H9 (cell line): ENCODE measurements at regions not wholly inside any gene's neighbourhood (a gene's known extent, or its start where the extent isn't known, plus 50 kb on each side); places are given as distances from the start of the nearest gene placed in this dataset.

Source experiments
- DNase-seq: peaks from one replicate; pipeline ENCODE4 v3.0.0-alpha.2; 2017
- H2AFZ ChIP-seq: one replicate; pipeline ENCODE4 v1.6.1; 2013; ENCODE audit warnings: mild to moderate bottlenecking, low read length, control low read depth, moderate library complexity
- H2AK5ac ChIP-seq: 2 replicates; pipeline ENCODE4 v1.6.1; 2013; ENCODE audit warnings: low read length, control low read depth, mixed read lengths; ENCODE audit not compliant: insufficient read length
- H2BK120ac ChIP-seq: one replicate; pipeline ENCODE4 v1.6.1; 2013; ENCODE audit warnings: low read depth, mild to moderate bottlenecking, low read length, control low read depth, inconsistent platforms; ENCODE audit not compliant: poor library complexity, severe bottlenecking
- H2BK12ac ChIP-seq: 2 replicates; pipeline ENCODE4 v1.6.1; 2013; ENCODE audit warnings: low read length, control low read depth, mixed read lengths, low read depth; ENCODE audit not compliant: insufficient read length
- H2BK15ac ChIP-seq: 2 replicates; pipeline ENCODE4 v1.6.1; 2013; ENCODE audit warnings: low read depth, low read length, control low read depth
- H2BK20ac ChIP-seq: one replicate; pipeline ENCODE4 v1.6.1; 2013; ENCODE audit warnings: low read depth, mild to moderate bottlenecking, low read length, control low read depth, inconsistent platforms; ENCODE audit not compliant: poor library complexity, severe bottlenecking
- H2BK5ac ChIP-seq: 2 replicates; pipeline ENCODE4 v1.6.1; 2013; ENCODE audit warnings: low read length, control low read depth, mixed read lengths; ENCODE audit not compliant: insufficient read length
- H3K14ac ChIP-seq: 2 replicates; pipeline ENCODE4 v1.6.1; 2013; ENCODE audit warnings: low read length, control low read depth; ENCODE audit not compliant: insufficient read depth
- H3K18ac ChIP-seq: 2 replicates; pipeline ENCODE4 v1.6.1; 2013; ENCODE audit warnings: low read depth, mild to moderate bottlenecking, mixed read lengths, low read length, control low read depth; ENCODE audit not compliant: insufficient read length
- H3K23ac ChIP-seq: 2 replicates; pipeline ENCODE4 v1.6.1; 2013; ENCODE audit warnings: low read length, control low read depth, mixed read lengths, low read depth; ENCODE audit not compliant: insufficient read length
- H3K23me2 ChIP-seq: 2 replicates; pipeline ENCODE4 v1.6.1; 2013; ENCODE audit warnings: low read depth, mild to moderate bottlenecking, mixed read lengths, low read length, control low read depth; ENCODE audit not compliant: insufficient read length, poor library complexity, severe bottlenecking
- H3K27ac ChIP-seq: 2 replicates; pipeline ENCODE4 v1.5.1; 2013; ENCODE audit warnings: low read length, control low read depth, mixed read lengths, low read depth; ENCODE audit not compliant: insufficient read length
- H3K27me3 ChIP-seq: 2 replicates; pipeline ENCODE4 v1.6.1; 2013; ENCODE audit warnings: low read length, control low read depth, inconsistent platforms; ENCODE audit not compliant: insufficient read depth
- H3K4ac ChIP-seq: 2 replicates; pipeline ENCODE4 v1.6.1; 2013; ENCODE audit warnings: low read depth, mild to moderate bottlenecking, control low read depth, inconsistent platforms, low read length, moderate library complexity
- H3K4me1 ChIP-seq: 2 replicates; pipeline ENCODE4 v1.6.1; 2013; ENCODE audit warnings: low read length, control low read depth, inconsistent platforms; ENCODE audit not compliant: insufficient read depth
- H3K4me2 ChIP-seq: 2 replicates; pipeline ENCODE4 v1.6.1; 2013; ENCODE audit warnings: low read length, control low read depth, mixed read lengths; ENCODE audit not compliant: insufficient read length, insufficient read depth
- H3K56ac ChIP-seq: 2 replicates; pipeline ENCODE4 v1.6.1; 2013; ENCODE audit warnings: low read depth, mild to moderate bottlenecking, mixed read lengths, low read length, control low read depth; ENCODE audit not compliant: insufficient read length
- H3K79me1 ChIP-seq: 2 replicates; pipeline ENCODE4 v1.6.1; 2013; ENCODE audit warnings: low read depth, mild to moderate bottlenecking, moderate library complexity, low read length, control low read depth, inconsistent platforms; ENCODE audit not compliant: insufficient read depth, poor library complexity, severe bottlenecking
- H3K79me2 ChIP-seq: 2 replicates; pipeline ENCODE4 v1.6.1; 2013; ENCODE audit warnings: low read length, control low read depth, inconsistent platforms; ENCODE audit not compliant: insufficient read depth
- H3K9ac ChIP-seq: 2 replicates; pipeline ENCODE4 v1.6.1; 2013; ENCODE audit warnings: low read length, control low read depth, mixed read lengths; ENCODE audit not compliant: insufficient read length; ENCODE audit errors: extremely low read depth
- H3K9me3 ChIP-seq: one replicate; pipeline ENCODE4 v1.6.1; 2013; ENCODE audit warnings: low read depth, low read length, inconsistent platforms; ENCODE audit not compliant: control insufficient read depth
- H3T11ph ChIP-seq: one replicate; pipeline ENCODE4 v1.6.1; 2013; ENCODE audit warnings: mild to moderate bottlenecking, low read length, control low read depth, inconsistent platforms
- H4K20me1 ChIP-seq: one replicate; pipeline ENCODE4 v1.6.1; 2013; ENCODE audit not compliant: control insufficient read depth, insufficient read length, insufficient read depth
- H4K5ac ChIP-seq: 2 replicates; pipeline ENCODE4 v1.6.1; 2013; ENCODE audit warnings: low read depth, mild to moderate bottlenecking, mixed read lengths, low read length, control low read depth; ENCODE audit not compliant: insufficient read length
- H4K8ac ChIP-seq: replicated peaks from 2 replicates; pipeline ENCODE4 v1.6.1; 2013; ENCODE audit warnings: low read length, control low read depth, mixed read lengths, low read depth; ENCODE audit not compliant: insufficient read length
- H4K91ac ChIP-seq: 2 replicates; pipeline ENCODE4 v1.6.1; 2013; ENCODE audit warnings: low read depth, mild to moderate bottlenecking, moderate library complexity, mixed read lengths, low read length, control low read depth; ENCODE audit not compliant: insufficient read length
- H3K27ac Mint-ChIP-seq, 3 experiments: 2 replicates in 2 of 3; 3 replicates in 1 of 3; pipeline ENCODE4 v1.8.0; 2020 to 2021; ENCODE audit warnings: mixed read lengths in 3 of 3, mild to moderate bottlenecking in 1 of 3, moderate library complexity in 1 of 3
- H3K27me3 Mint-ChIP-seq: 2 replicates; pipeline ENCODE4 v1.8.0; 2021; ENCODE audit warnings: low read depth, mild to moderate bottlenecking, moderate library complexity, mixed read lengths
- H3K36me3 Mint-ChIP-seq, 3 experiments: 2 replicates in 2 of 3; 3 replicates in 1 of 3; pipeline ENCODE4 v1.8.0; 2020 to 2021; ENCODE audit warnings: low read depth in 3 of 3, mixed read lengths in 3 of 3; ENCODE audit not compliant: insufficient read depth in 1 of 3
- H3K4me1 Mint-ChIP-seq, 2 experiments: 2 replicates each; pipeline ENCODE4 v1.8.0; 2020; ENCODE audit warnings: mixed read lengths in 2 of 2
- H3K4me3 Mint-ChIP-seq, 2 experiments: 2 replicates in 1 of 2; 3 replicates in 1 of 2; pipeline ENCODE4 v1.8.0; 2020 to 2021; ENCODE audit warnings: mild to moderate bottlenecking in 2 of 2, mixed read lengths in 2 of 2, moderate library complexity in 1 of 2
- H3K9me3 Mint-ChIP-seq, 2 experiments: 2 replicates in 1 of 2; 3 replicates in 1 of 2; pipeline ENCODE4 v1.8.0; 2020; ENCODE audit warnings: mild to moderate bottlenecking in 2 of 2, mixed read lengths in 2 of 2, moderate library complexity in 1 of 2
- CTCF ChIP-seq: fragments of 200-600 bp; sonication (generic); conservative IDR thresholded peaks from 3 replicates; pipeline ENCODE4 v1.8.0; 2021; ENCODE audit warnings: antibody characterized with exemption, mild to moderate bottlenecking
- WGBS: extraction: QIAGEN DNeasy Blood & Tissue Kit; methylation state at CpG from one replicate; pipeline ENCODE4 v1.1.7; 2013; ENCODE audit warnings: missing lambda C conversion rate, low lambda C conversion rate, mixed read lengths; ENCODE audit not compliant: insufficient read length; ENCODE audit errors: extremely low coverage; 5-methylcytosine and 5-hydroxymethylcytosine counted together

- no peak overlapping the region for H2BK120ac ChIP-seq
- peaks cover 89 to 90% of the 10 kb centered on the region in 2 experiments for H3K9me3 Mint-ChIP-seq
- no peaks in the 10 kb centered on the region for H4K20me1 ChIP-seq
These were observed 582.7 kb upstream of the ALG10B start for GRCh38 chr12:37733856-37734255.

More at GRCh38 chr12:37733856-37734255, 582.7 kb upstream of the ALG10B start:
- no CpG with 5 or more reads among the region's 2 CpGs for WGBS
- H3K9ac ChIP-seq, result no peak overlapping the region
- Mint-ChIP-seq H3K4me1 (no peaks in the 10 kb centered on the region), H3K36me3 (peaks cover 0 to 28% (median 5%) of the 10 kb centered on the region in 3 experiments; a peak in 4 of 7 replicates), H3K27ac (no peak overlapping the region), H3K4me3 (no peak overlapping the region), H3K27me3 (peaks cover under 1% of the 10 kb centered on the region; the same call in 1 of the 2 replicates)
- H3T11ph ChIP-seq, result no peak overlapping the region
- H2BK20ac ChIP-seq, result no peak overlapping the region
- H3K4me1 ChIP-seq, result no peaks in the 10 kb centered on the region
- H2AK5ac ChIP-seq, result no peak overlapping the region
- no peak overlapping the region for H3K27ac ChIP-seq
- no peak overlapping the region for H2BK5ac ChIP-seq
- no peaks in the 10 kb centered on the region for H3K79me1 ChIP-seq
- no peak overlapping the region for H3K23ac ChIP-seq
- no peaks in the 10 kb centered on the region for H3K27me3 ChIP-seq
- no peak overlapping the region for H4K5ac ChIP-seq
- no peaks in the 10 kb centered on the region for H3K23me2 ChIP-seq
- H3K4ac ChIP-seq, result no peak overlapping the region
- H4K8ac ChIP-seq, result no peak overlapping the region
- H3K14ac ChIP-seq, result no peak overlapping the region
- DNase-seq, result no peak
- H3K9me3 ChIP-seq, result peaks cover 62% of the 10 kb centered on the region
- H2BK12ac ChIP-seq, result no peak overlapping the region
- H4K91ac ChIP-seq, result no peak overlapping the region
- H3K4me2 ChIP-seq, result no peak overlapping the region
- no peak for TF ChIP-seq CTCF
- H3K18ac ChIP-seq, result no peak overlapping the region
- H2BK15ac ChIP-seq, result no peak overlapping the region
- no peaks in the 10 kb centered on the region for H3K79me2 ChIP-seq
- no peak overlapping the region for H2AFZ ChIP-seq
- H3K56ac ChIP-seq, result no peak overlapping the region
